GM21423 (cell line): ENCODE measurements at regions not wholly inside any gene's neighbourhood (a gene's known extent, or its start where the extent isn't known, plus 50 kb on each side); places are given as distances from the start of the nearest gene placed in this dataset.
"Not testable (repeated sequence)": the region's sequence is repeated elsewhere in the genome, so short reads cannot be mapped to it uniquely, and the experiment has no call there.

Experiments used
- ATAC-seq: cut with Tn5 transposase; IDR thresholded peaks from one replicate; pipeline ENCODE4 v1.9.1; 2021; ENCODE audit warnings: mild to moderate bottlenecking, moderate library complexity; ENCODE audit not compliant: unreplicated experiment

GRCh38 chr20:60096166-60096565 lies 137.9 kb downstream of the CDH26 start:
- no peak for ATAC-seq

- ATAC-seq, result no peak
Observed at GRCh38 chr20:60097285-60097684, 139.1 kb downstream of the CDH26 start.

- no peak for ATAC-seq
Observed at GRCh38 chr20:60100780-60101179, 142.6 kb downstream of the CDH26 start.

GRCh38 chr20:60101201-60101890 lies 143.1 kb downstream of the CDH26 start:
- ATAC-seq, result no peak

- no peak for ATAC-seq
Observed at GRCh38 chr20:60101891-60102281, 143.7 kb downstream of the CDH26 start.

GRCh38 chr20:60102665-60103210 lies 144.5 kb downstream of the CDH26 start:
- ATAC-seq, result no peak

GRCh38 chr20:60104993-60105803 lies 147.0 kb downstream of the CDH26 start:
- ATAC-seq, result no peak

- not testable (repeated sequence) for ATAC-seq
Observed at GRCh38 chr20:60106186-60106585, 148.0 kb downstream of the CDH26 start.

GRCh38 chr20:60107621-60108390 lies 149.6 kb downstream of the CDH26 start:
- ATAC-seq, result no peak

- no peak for ATAC-seq
Observed at GRCh38 chr20:60108397-60108796, 150.2 kb downstream of the CDH26 start.

- ATAC-seq, result no peak
Observed at GRCh38 chr20:60113024-60113724, 155.0 kb downstream of the CDH26 start.

- no peak for ATAC-seq
Observed at GRCh38 chr20:60113771-60114170, 155.5 kb downstream of the CDH26 start.

GRCh38 chr20:60115451-60115850 lies 157.2 kb downstream of the CDH26 start:
- no peak for ATAC-seq

GRCh38 chr20:60116128-60116909 lies 158.1 kb downstream of the CDH26 start:
- ATAC-seq, result no peak

GRCh38 chr20:60117065-60117464 lies 158.8 kb downstream of the CDH26 start:
- no peak for ATAC-seq

GRCh38 chr20:60121903-60122302 lies 163.7 kb downstream of the CDH26 start:
- ATAC-seq, result no peak

GRCh38 chr20:60122671-60123070 lies 164.4 kb downstream of the CDH26 start:
- no peak for ATAC-seq

GRCh38 chr20:60123096-60123495 lies 164.9 kb downstream of the CDH26 start:
- no peak for ATAC-seq

GRCh38 chr20:60123652-60124051 lies 165.4 kb downstream of the CDH26 start:
- no peak for ATAC-seq
